ENCODE measurements at regions not wholly inside any gene's neighbourhood (a gene's known extent, or its start where the extent isn't known, plus 50 kb on each side); places are given as distances from the start of the nearest gene placed in this dataset.

DNA sequence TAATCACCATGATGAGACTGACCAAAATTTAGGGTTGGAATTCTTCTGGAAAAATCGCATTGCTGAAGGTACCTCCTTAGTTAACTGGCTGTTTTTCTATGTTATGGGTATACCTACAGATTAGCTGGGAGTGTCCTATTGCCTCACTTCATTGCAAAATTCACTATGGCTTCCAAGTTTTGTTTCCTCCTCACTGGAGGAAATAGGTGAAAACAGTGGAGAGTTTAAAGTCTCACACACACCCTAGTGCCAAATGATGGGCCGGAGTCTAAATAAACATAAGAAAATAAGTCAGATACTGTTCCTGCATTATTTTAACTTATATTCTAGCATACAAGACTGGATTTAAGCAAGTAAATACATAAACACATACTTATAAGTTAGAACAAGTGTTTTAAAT lies 98.2 kb downstream of the AHR start:
- TF ChIP-seq, protein P1, sequence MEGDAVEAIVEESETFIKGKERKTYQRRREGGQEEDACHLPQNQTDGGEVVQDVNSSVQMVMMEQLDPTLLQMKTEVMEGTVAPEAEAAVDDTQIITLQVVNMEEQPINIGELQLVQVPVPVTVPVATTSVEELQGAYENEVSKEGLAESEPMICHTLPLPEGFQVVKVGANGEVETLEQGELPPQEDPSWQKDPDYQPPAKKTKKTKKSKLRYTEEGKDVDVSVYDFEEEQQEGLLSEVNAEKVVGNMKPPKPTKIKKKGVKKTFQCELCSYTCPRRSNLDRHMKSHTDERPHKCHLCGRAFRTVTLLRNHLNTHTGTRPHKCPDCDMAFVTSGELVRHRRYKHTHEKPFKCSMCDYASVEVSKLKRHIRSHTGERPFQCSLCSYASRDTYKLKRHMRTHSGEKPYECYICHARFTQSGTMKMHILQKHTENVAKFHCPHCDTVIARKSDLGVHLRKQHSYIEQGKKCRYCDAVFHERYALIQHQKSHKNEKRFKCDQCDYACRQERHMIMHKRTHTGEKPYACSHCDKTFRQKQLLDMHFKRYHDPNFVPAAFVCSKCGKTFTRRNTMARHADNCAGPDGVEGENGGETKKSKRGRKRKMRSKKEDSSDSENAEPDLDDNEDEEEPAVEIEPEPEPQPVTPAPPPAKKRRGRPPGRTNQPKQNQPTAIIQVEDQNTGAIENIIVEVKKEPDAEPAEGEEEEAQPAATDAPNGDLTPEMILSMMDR (IDR thresholded peaks at IDR 0.05; ENCODE audit: insufficient read depth, low read depth, low read length), result no peak
- no peak for DNase-seq (ENCODE audit: low read depth)

DNA sequence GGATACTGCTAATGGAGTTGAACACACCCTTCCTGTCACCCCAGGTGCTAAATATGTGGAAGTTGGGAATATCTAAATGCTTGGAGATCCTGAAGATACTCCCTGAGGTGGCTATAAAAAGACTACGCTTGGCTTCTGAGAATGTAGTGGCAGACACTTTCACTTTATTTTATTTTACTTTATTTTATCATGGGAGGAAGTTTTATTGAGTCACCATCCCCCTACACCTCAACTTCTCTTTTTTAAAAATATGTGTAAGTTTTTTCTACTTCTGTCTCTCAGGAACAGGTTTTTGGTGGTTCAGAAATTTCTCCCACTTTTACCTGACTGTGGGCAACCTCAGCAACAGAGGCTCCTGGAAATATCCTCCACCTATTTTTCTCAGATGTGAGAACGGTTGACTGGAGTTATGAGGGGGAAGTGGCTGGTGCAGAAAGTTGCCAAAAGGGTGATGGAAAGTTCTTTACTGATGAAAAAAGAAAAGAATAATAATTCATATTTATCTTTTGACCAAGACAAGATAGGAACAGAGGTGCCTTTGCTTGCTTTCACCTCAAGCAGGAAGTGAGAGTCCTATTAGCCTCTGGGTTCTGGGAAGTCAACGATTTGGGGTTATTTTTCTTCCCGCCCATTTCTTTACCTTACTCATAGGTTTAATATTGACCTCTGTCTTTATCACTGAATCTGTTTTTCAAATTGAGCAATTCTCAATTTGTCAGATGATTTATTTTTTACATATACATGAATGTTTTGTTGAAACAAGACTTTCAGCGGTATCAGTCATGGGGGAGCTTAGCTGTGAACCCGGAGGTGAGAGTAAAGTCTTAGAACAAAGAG lies 103.6 kb downstream of the AHR start:
- no peak for DNase-seq (ENCODE audit: low read depth)
- TF ChIP-seq, protein P1 (IDR thresholded peaks at IDR 0.05; ENCODE audit: insufficient read depth, low read depth, low read length), result no peak
- H3K4me3 ChIP-seq (ENCODE audit: low read depth, low read length), result no peak overlapping the region

More for the DNA sequence above, 98.2 kb downstream of the AHR start:
- H3K4me3 ChIP-seq (ENCODE audit: low read depth, low read length), result no peak overlapping the region

DNA sequence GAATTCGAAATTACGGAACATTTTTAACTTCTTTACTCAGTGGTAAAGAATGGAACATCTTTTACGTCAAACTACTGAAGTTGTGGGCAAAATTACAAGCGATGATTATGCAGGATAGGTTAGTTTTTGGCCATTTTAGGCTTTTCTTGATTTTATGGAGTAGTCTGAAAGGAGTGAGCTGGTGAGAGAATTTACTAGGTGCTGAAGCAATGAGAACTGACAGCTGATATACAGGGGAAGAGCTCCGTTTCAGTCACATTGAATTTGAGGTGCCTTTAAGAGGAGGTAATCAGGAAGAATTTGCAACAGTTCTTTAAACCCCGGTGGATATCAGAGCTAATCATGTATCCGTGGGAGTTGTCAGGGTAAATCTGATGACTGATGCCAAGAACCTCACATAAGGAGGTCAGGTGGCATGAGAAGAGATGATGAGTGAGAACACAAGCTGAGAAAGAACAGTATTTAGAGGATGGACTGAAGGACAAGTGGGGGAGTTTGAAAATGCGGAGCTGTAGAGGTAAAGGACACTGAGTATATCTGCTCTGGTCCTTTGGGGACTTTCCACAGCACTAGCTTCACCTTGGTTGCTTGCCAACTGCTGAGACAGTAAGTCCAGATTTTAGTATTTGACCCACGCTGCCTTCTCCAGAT lies 104.3 kb downstream of the AHR start:
- TF ChIP-seq, protein P1 (IDR thresholded peaks at IDR 0.05; ENCODE audit: insufficient read depth, low read depth, low read length), result no peak
- DNase-seq (ENCODE audit: low read depth), result no peak
- no peak overlapping the region for H3K4me3 ChIP-seq (ENCODE audit: low read depth, low read length)

DNA sequence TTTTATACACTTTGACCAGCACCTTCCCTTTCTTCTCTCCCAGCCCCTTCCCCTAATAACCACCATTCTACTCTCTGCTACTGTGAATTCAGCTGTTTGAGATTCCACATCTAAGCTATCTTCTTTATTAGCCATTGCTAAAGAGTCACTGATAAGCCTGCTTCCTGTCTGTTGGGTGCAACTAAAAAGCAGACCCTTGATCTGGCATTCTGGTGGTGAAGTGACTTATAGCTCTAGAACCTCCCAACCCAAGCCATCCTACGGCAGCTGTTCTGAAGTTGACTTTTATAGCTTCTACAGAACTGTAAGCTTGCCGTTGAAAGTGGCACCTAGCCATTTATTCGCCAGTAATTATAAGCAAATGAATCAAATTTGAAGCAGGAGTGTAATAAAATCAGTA lies 105.6 kb downstream of the AHR start:
- DNase-seq (ENCODE audit: low read depth), result peak; percentile 93
- TF ChIP-seq, protein P1 (IDR thresholded peaks at IDR 0.05; ENCODE audit: insufficient read depth, low read depth, low read length), result no peak
- no peak overlapping the region for H3K4me3 ChIP-seq (ENCODE audit: low read depth, low read length)

DNA sequence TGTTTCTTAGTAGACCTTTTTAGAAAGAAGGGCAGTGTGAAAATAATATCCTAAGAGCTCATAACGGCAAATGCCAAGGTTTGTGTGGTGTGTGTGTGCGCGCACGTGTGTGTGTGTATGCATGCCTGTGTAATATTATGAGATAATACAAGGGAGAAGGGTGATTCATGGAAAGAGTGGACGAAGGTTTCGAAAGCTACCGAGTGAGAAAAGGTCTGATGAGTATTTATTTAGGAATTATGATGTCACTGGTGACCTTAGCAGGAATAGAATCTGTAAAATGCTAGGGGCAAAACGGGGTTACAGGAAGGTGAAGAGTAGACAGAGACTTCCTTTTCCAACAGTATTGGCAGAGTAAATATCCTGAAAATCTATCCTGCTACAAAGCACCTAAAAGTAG lies 107.3 kb downstream of the AHR start:
- peak; percentile 90 for DNase-seq (ENCODE audit: low read depth)
- TF ChIP-seq, protein P1 (IDR thresholded peaks at IDR 0.05; ENCODE audit: insufficient read depth, low read depth, low read length), result no peak
- H3K4me3 ChIP-seq (ENCODE audit: low read depth, low read length), result no peak overlapping the region

DNA sequence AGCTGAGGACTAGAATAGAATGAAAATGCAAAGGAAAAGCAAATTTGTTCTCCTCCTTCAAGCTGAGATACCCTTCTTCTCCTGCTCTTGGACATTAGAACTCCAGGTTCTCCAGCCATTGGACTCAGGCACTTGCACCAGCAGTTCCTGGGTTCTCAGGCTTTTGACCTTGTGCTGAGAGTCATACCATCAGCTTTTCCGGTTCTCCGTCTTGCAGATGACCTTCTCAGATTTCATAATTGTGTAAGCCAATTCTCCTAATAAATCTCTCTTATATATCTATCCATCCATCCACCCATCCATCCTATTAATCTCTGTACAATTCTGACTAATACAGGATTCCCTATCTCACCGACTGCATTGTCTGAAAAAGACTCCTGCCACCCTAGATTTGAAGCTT lies 108.3 kb downstream of the AHR start:
- TF ChIP-seq, protein P1 (IDR thresholded peaks at IDR 0.05; ENCODE audit: insufficient read depth, low read depth, low read length), result no peak
- DNase-seq (ENCODE audit: low read depth), result peak; percentile 66
- H3K4me3 ChIP-seq (ENCODE audit: low read depth, low read length), result no peak overlapping the region

Measured in fibroblast of villous mesenchyme (primary cell).